Psoas muscle (tissue), 7 donors: ENCODE measurements at regions not wholly inside any gene's neighbourhood (a gene's known extent, or its start where the extent isn't known, plus 50 kb on each side); places are given as distances from the start of the nearest gene placed in this dataset.

Source experiments
- ATAC-seq, 4 donors: fragments of 200-7000 bp; cut with Tn5 transposase; one replicate each; pipeline ENCODE4 v1.9.1; 2020; ENCODE audit warnings: moderate library complexity in 3 of 4, mild to moderate bottlenecking in 2 of 4
- DNase-seq, 2 donors: peaks; one replicate each; pipeline ENCODE4 v3.0.0-alpha.2; 2020
- H3K27ac ChIP-seq: fragments of 200-600 bp; one replicate; pipeline ENCODE4 v1.8.0; 2022
- H3K27me3 ChIP-seq, 3 donors: fragments of 200-600 bp in 1 of 3; one replicate each; pipeline versions ENCODE4 v1.6.1 to v1.8.0; 2013 to 2022; ENCODE audit warnings: low read length in 2 of 3, mild to moderate bottlenecking in 2 of 3, moderate library complexity in 1 of 3; ENCODE audit not compliant: insufficient read depth in 3 of 3
- H3K36me3 ChIP-seq, 2 donors: fragments of 200-600 bp in 1 of 2; one replicate each; pipeline versions ENCODE4 v1.6.1 to v1.8.0; 2013 to 2022; ENCODE audit warnings: low read depth in 1 of 2, mild to moderate bottlenecking in 1 of 2, moderate library complexity in 1 of 2; ENCODE audit not compliant: insufficient read depth in 1 of 2
- H3K4me1 ChIP-seq: fragments of 200-600 bp; one replicate; pipeline ENCODE4 v1.8.0; 2022
- H3K4me3 ChIP-seq: fragments of 200-600 bp; one replicate; pipeline ENCODE4 v1.8.0; 2022; ENCODE audit warnings: mild to moderate bottlenecking
- H3K9me3 ChIP-seq: fragments of 200-600 bp; one replicate; pipeline ENCODE4 v1.8.0; 2022
- WGBS, 3 donors: extraction: QIAGEN DNeasy Blood & Tissue Kit; methylation state at CpG; one replicate each; pipeline versions ENCODE4 v1.1.6 to v1.1.7; 2013; 5-methylcytosine and 5-hydroxymethylcytosine counted together
- intact Hi-C, 2 donors: fragments of 100-400 bp; cut with DNase I; formaldehyde crosslinking; loops; one replicate each; pipeline versions ENCODE4 v1.11.0 to v1.14.2; 2022
- TF ChIP-seq, protein P1 (sequence below): fragments of 200-600 bp; IDR thresholded peaks from one replicate; pipeline ENCODE4 v1.8.0; 2022; ENCODE audit warnings: antibody characterized with exemption
- donor health status: healthy with polysubstance abuse.
- donor health status: DM: no; HTN: no; CAD: no; lungs with moderate emphysema.
- donor health status: Bipolar disorder and iron deficiency.
- donor health status: healthy.
- donor health status: DM: yes; HTN: yes; CAD: no.
- donor health status: DM: no; HTN: no; CAD: no.
- donor health status: DM: yes; HTN: yes; CAD: no.

- TF ChIP-seq, protein P1, sequence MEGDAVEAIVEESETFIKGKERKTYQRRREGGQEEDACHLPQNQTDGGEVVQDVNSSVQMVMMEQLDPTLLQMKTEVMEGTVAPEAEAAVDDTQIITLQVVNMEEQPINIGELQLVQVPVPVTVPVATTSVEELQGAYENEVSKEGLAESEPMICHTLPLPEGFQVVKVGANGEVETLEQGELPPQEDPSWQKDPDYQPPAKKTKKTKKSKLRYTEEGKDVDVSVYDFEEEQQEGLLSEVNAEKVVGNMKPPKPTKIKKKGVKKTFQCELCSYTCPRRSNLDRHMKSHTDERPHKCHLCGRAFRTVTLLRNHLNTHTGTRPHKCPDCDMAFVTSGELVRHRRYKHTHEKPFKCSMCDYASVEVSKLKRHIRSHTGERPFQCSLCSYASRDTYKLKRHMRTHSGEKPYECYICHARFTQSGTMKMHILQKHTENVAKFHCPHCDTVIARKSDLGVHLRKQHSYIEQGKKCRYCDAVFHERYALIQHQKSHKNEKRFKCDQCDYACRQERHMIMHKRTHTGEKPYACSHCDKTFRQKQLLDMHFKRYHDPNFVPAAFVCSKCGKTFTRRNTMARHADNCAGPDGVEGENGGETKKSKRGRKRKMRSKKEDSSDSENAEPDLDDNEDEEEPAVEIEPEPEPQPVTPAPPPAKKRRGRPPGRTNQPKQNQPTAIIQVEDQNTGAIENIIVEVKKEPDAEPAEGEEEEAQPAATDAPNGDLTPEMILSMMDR: no peak
- intact Hi-C loops: no loop called here
- no peak for ATAC-seq
- WGBS, 3 donors: 8 to 12% (median 11%) methylated on average over 5 of the region's 5 CpGs
- H3K4me1 ChIP-seq: no peaks in the 10 kb centered on the region
- no peaks in the 10 kb centered on the region for H3K36me3 ChIP-seq
- no peaks in the 10 kb centered on the region for H3K9me3 ChIP-seq
- no peak overlapping the region for H3K4me3 ChIP-seq
- DNase-seq: no peak
- no peak overlapping the region for H3K27ac ChIP-seq
- H3K27me3 ChIP-seq: peaks cover 0 to 4% (median 0%) of the 10 kb centered on the region in 3 donors
Observed at GRCh38 chr5:57841676-57842363, 359.2 kb upstream of the ACTBL2 start.

- TF ChIP-seq, protein P1: no peak
- H3K27me3 ChIP-seq: peaks cover 0 to 4% (median 0%) of the 10 kb centered on the region in 3 donors
- no peaks in the 10 kb centered on the region for H3K9me3 ChIP-seq
- H3K4me1 ChIP-seq: no peaks in the 10 kb centered on the region
- H3K36me3 ChIP-seq: no peaks in the 10 kb centered on the region
- intact Hi-C loops: no loop called here
- DNase-seq (no peak), ATAC-seq (no peak)
- no peak overlapping the region for H3K4me3 ChIP-seq
- H3K27ac ChIP-seq: no peak overlapping the region
- WGBS, 3 donors: 92 to 100% (median 98%) methylated on average over 1 of the region's 1 CpG
Observed at GRCh38 chr5:57839437-57840079, 356.9 kb upstream of the ACTBL2 start.

DNA sequence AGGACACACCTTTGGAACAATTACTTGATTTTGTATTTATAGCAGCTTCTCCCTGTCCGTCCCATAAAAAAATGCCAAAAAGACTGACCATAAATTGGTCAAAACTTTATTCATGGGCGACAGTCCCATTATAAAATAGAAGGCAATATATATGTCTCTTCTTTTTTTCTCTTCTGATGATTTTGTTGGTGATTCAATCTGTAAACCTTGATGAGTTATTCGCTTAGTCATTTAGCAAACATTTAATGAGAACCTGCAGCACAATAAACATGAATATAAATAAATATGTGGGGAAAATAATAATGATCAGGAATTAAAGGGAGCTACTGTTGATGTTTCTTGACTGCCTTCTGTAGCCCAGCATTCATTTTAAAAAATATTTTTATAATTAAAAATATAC is 356.4 kb upstream of the ACTBL2 start:
- H3K36me3 ChIP-seq: no peaks in the 10 kb centered on the region
- H3K27ac ChIP-seq: no peak overlapping the region
- intact Hi-C loops: no loop called here
- 77 to 96% (median 94%) methylated on average over 3 of the region's 3 CpGs for WGBS, 3 donors
- H3K9me3 ChIP-seq: no peaks in the 10 kb centered on the region
- no peak for ATAC-seq
- TF ChIP-seq, protein P1: no peak
- H3K4me3 ChIP-seq: no peak overlapping the region
- no peaks in the 10 kb centered on the region for H3K4me1 ChIP-seq
- peaks cover 0 to 4% (median 0%) of the 10 kb centered on the region in 3 donors for H3K27me3 ChIP-seq
- DNase-seq: no peak

DNA sequence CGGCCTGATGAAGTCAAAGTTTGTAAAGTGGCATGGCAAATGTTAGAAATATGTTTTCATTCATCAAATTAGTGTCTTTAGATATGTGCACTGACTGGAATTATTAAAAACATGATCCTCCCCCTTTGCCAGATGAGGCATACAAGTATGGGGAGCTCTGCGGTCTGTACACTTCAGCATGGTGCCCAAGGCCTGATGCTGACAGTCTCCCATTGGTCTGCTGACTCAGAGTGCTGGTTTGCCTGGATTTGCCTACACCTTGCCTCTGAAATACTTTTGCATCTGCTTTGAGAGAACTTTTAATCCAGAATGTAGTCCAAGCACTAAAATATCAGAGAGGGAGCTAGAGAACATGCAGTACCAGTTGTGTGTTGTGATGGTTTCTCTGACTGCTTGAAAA is 354.3 kb upstream of the ACTBL2 start:
- ATAC-seq (no peak), DNase-seq (no peak)
- intact Hi-C loops: no loop called here
- TF ChIP-seq, protein P1: no peak
- Histone ChIP-seq H3K4me3 (no peak overlapping the region), H3K9me3 (no peaks in the 10 kb centered on the region), H3K27ac (no peak overlapping the region), H3K36me3 (no peaks in the 10 kb centered on the region), H3K27me3 (no peaks in the 10 kb centered on the region), H3K4me1 (no peaks in the 10 kb centered on the region)
- 97 to 98% (median 97%) methylated on average over 2 of the region's 2 CpGs for WGBS, 3 donors
